ENCODE measurements at regions not wholly inside any gene's neighbourhood (a gene's known extent, or its start where the extent isn't known, plus 50 kb on each side); places are given as distances from the start of the nearest gene placed in this dataset.
"Not testable (repeated sequence)": the region's sequence is repeated elsewhere in the genome, so short reads cannot be mapped to it uniquely, and the experiment has no call there.

DNA sequence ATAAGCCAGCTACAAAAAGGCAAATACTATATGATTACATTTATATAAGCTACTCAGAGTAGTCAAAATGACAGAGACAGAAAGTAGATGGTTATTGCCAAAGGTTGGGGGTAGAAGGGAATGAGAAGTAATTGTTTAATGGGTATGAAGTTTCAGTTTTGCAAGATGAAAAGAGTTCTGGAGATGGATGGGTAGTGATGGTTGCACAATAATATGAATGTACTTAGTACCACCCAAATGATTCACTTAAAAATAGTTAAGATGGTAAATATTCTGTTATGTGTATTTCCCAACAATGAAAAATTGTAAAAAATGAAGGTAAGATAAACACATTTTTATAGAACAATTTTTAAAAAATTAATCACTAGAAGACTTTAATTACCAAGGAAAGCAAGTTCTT lies 448.4 kb downstream of the ADCYAP1 start:
- TF ChIP-seq, protein P1, sequence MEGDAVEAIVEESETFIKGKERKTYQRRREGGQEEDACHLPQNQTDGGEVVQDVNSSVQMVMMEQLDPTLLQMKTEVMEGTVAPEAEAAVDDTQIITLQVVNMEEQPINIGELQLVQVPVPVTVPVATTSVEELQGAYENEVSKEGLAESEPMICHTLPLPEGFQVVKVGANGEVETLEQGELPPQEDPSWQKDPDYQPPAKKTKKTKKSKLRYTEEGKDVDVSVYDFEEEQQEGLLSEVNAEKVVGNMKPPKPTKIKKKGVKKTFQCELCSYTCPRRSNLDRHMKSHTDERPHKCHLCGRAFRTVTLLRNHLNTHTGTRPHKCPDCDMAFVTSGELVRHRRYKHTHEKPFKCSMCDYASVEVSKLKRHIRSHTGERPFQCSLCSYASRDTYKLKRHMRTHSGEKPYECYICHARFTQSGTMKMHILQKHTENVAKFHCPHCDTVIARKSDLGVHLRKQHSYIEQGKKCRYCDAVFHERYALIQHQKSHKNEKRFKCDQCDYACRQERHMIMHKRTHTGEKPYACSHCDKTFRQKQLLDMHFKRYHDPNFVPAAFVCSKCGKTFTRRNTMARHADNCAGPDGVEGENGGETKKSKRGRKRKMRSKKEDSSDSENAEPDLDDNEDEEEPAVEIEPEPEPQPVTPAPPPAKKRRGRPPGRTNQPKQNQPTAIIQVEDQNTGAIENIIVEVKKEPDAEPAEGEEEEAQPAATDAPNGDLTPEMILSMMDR (IDR thresholded peaks at IDR 0.05; ENCODE audit: low read depth, low read length), result no peak
- DNase-seq (ENCODE audit: extremely low read depth, low read depth), result no peak

DNA sequence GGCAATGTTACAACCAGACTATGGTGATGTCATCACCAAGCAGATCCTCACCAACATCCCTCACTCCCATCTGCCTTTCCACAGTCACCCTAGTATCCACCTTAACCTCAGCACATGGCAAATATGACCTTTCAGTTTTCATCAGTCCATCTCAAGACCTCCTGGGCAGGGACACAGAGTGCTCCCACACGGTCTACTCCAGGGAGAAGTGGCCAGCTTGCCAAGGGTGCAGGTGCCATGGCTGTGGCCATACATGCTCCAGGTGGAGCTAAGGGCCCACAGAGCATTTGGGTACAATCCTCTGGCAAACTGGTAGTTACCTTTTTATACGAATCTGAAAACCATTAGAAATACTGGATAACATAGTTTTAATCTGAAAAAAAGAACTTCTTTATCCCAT lies 453.1 kb downstream of the ADCYAP1 start:
- no peak for DNase-seq (ENCODE audit: extremely low read depth, low read depth)
- TF ChIP-seq, protein P1 (IDR thresholded peaks at IDR 0.05; ENCODE audit: low read depth, low read length), result no peak

DNA sequence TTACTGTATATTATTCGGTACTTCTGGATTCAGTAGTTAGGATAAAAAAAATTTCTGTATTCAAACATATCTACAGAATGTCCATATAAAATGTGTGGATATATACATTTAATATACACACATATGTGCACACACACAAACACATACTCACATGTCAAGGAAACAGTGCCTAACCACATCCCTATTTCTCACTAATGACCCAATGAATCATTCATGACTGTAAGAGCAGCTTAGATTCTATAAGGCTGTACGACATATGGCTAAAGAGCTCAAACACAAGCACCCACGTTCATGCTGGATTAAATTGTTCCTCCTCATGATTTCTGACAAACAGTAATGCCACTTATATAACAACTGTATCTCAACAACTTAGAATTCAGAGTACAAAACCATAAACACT lies 457.3 kb downstream of the ADCYAP1 start:
- DNase-seq (ENCODE audit: extremely low read depth, low read depth), result no peak
- TF ChIP-seq, protein P1 (IDR thresholded peaks at IDR 0.05; ENCODE audit: low read depth, low read length), result no peak

DNA sequence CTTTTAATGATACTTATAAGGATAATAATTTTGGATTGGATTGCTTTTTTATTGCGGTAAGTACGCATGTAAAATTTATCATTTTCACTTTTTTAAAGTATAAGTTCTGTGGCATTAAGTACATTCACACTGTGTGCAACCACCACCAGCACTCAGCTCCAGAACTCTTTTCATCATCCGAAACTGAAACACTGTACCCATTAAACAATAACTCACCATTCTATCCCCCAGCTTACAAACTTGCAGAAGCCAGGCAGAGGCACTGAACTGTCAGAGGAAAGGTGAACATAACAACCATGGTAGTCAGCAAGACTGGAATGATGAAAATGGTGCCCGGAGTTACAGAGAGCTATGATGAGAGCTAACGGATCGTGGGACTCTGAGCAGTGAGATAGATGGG lies 465.9 kb downstream of the ADCYAP1 start:
- TF ChIP-seq, protein P1 (IDR thresholded peaks at IDR 0.05; ENCODE audit: low read depth, low read length), result no peak
- DNase-seq (ENCODE audit: extremely low read depth, low read depth), result no peak

DNA sequence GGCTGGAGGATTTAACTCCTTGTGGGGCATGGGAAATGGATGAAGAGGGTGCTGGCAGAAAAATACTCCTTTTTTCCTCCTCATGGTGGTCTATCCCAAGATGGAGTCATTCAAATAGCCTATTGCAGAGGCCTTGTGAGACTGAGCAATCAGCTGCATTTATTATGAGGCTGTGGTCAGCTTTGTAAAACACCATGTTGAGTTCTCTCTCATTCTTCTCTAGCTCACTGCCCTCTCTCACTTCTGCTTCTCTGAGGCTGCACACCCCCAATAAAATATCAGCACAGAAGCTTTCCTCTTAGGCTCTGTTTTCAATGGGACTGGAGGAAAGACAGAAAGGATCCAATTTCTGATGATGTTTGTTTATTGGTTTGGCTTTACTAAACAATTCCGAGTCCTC lies 467.1 kb downstream of the ADCYAP1 start:
- no peak for DNase-seq (ENCODE audit: extremely low read depth, low read depth)
- TF ChIP-seq, protein P1 (IDR thresholded peaks at IDR 0.05; ENCODE audit: low read depth, low read length), result no peak

DNA sequence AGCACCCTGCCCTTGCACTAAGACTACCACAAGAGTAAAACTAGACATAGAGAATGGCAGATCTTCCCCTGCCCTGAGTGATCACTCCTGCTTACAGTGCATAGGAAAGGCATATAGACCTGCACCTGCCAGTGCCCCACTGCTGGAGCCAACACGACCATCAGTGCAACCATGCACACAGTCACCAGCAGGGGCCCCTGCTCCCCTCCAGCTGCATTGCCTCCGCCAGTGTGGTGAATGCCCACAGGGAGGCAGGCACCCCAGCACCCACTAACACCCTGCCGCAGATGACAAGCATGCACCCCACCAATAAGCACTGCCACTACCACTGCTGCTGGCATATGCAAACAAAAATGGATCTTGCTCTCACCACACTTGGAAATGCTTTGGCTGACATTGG lies 478.8 kb downstream of the ADCYAP1 start:
- TF ChIP-seq, protein P1 (IDR thresholded peaks at IDR 0.05; ENCODE audit: low read depth, low read length), result no peak
- no peak for DNase-seq (ENCODE audit: extremely low read depth, low read depth)

DNA sequence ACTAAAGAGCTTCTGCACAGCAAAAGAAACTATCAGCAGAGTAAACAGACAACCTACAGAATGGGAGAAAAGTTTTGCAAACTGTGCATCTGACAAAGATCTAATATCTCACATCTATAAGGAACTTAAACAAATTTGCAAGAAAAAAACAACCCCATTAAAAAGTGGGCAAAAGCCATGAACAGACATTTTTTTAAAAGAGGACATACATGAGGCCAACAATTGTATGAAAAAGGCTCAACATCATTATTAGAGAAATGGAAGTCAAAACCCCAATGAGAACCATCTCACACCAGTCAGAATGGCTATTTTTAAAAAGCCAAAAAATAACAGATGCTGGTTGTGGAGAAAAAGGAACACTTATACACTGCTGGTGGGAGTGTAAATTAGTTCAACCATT lies 483.8 kb downstream of the ADCYAP1 start:
- not testable (repeated sequence) for DNase-seq (ENCODE audit: extremely low read depth, low read depth)

DNA sequence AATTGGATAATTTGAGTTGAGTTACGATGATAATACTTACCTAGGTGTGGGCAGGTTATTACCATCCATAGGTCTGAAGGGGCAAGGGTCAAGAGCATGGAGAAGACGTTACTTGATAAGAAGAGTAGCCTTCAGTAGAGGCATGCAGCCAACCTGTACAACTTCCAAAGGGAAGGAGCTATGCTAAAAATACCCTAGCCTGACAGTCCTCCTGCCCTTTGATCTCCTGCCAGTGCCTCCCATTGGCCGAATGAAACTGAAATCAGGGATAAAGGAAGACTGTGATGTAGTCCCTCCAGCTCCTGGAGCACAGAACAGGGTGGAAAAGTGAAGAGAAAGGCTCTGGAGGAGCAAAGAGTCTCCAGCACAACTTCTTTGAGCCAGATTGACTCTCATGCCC lies 487.4 kb downstream of the ADCYAP1 start:
- TF ChIP-seq, protein P1 (IDR thresholded peaks at IDR 0.05; ENCODE audit: low read depth, low read length), result no peak
- DNase-seq (ENCODE audit: extremely low read depth, low read depth), result no peak

All from AG09319 (cell line).